ENCODE measurements at regions not wholly inside any gene's neighbourhood (a gene's known extent, or its start where the extent isn't known, plus 50 kb on each side); places are given as distances from the start of the nearest gene placed in this dataset.

GRCh38 chr2:82027921-82028615 is 1723.5 kb upstream of the LRRTM1 start:
- TF ChIP-seq CTCF (IDR thresholded peaks at IDR 0.05) (no peak), POLR2A (IDR thresholded peaks at IDR 0.05) (no peak)

Data from breast epithelium (tissue), 3 donors.